ENCODE measurements at regions not wholly inside any gene's neighbourhood (a gene's known extent, or its start where the extent isn't known, plus 50 kb on each side); places are given as distances from the start of the nearest gene placed in this dataset.

- POLR2A ChIA-PET (ENCODE audit: low non-redundant PET), result no interaction called here
- CTCF ChIA-PET, result no interaction called here
- intact Hi-C loops (cut with micrococcal nuclease; ENCODE audit: unreplicated experiment), result no loop called here
- Histone ChIP-seq H3K4me1 (ENCODE audit: insufficient read depth, low read length, poor library complexity, severe bottlenecking) (no peaks in the 10 kb centered on the region), H3K36me3 (ENCODE audit: insufficient read depth, low read length, poor library complexity, severe bottlenecking) (no peaks in the 10 kb centered on the region), H3K9me3 (ENCODE audit: low read depth, low read length, poor library complexity, severe bottlenecking) (peaks cover 10% of the 10 kb centered on the region), H3K4me3 (ENCODE audit: low read depth, low read length, poor library complexity, severe bottlenecking) (no peak overlapping the region), H3K27me3 (replicated peaks; ENCODE audit: insufficient read depth, low read depth, low read length, poor library complexity) (no peaks in the 10 kb centered on the region), H3K27ac (ENCODE audit: low read depth, low read length, poor library complexity, severe bottlenecking) (no peak overlapping the region)
- DNase-seq (ENCODE audit: low spot score), result no peak
- BruUV-seq (replicated peaks), result no TSS peak
- no peak for TF ChIP-seq CTCF (conservative IDR thresholded peaks at IDR 0.05; ENCODE audit: low read depth, low read length)
- TF ChIP-seq EZH2 (IDR thresholded peaks at IDR 0.05; ENCODE audit: borderline replicate concordance, low read depth, low read length, poor library complexity, severe bottlenecking), result no peak
Measured at GRCh38 chrX:124203311-124203710, 129.1 kb upstream of the TEX13D start.

DNA sequence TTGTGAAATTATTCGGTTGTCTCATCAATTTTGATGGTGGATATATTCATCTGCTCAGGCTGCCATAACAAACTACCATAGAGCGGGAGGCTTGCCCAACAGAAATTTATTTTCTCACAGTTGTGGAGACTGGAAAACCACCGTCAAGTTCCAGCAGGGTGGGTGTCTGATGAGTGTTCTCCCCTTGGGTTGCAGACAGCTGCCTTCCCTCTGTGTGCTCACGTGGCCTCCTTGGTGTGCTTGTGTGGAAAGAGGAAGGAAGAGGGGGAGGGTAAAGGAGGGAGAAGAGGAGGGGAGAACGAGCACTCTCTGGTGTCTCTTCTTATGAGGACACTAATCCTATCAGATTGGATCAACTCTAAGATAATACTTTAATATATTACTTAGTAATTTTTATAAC, 123.8 kb upstream of the TEX13D start:
- ChIA-PET CTCF (no interaction called here), POLR2A (ENCODE audit: low non-redundant PET) (no interaction called here)
- H3K36me3 ChIP-seq (ENCODE audit: insufficient read depth, low read length, poor library complexity, severe bottlenecking), result no peaks in the 10 kb centered on the region
- BruUV-seq (replicated peaks), result no TSS peak
- peaks cover 20% of the 10 kb centered on the region for H3K4me1 ChIP-seq (ENCODE audit: insufficient read depth, low read length, poor library complexity, severe bottlenecking)
- H3K9me3 ChIP-seq (ENCODE audit: low read depth, low read length, poor library complexity, severe bottlenecking), result no peaks in the 10 kb centered on the region
- intact Hi-C loops (cut with micrococcal nuclease; ENCODE audit: unreplicated experiment), result no loop called here
- H3K4me3 ChIP-seq (ENCODE audit: low read depth, low read length, poor library complexity, severe bottlenecking), result no peak overlapping the region
- peak; percentile 79 for DNase-seq (ENCODE audit: low spot score)
- no peak for TF ChIP-seq EZH2 (IDR thresholded peaks at IDR 0.05; ENCODE audit: borderline replicate concordance, low read depth, low read length, poor library complexity, severe bottlenecking)
- no peak for TF ChIP-seq CTCF (conservative IDR thresholded peaks at IDR 0.05; ENCODE audit: low read depth, low read length)
- peak overlapping the region; percentile 29 for H3K27ac ChIP-seq (ENCODE audit: low read depth, low read length, poor library complexity, severe bottlenecking)
- no peaks in the 10 kb centered on the region for H3K27me3 ChIP-seq (replicated peaks; ENCODE audit: insufficient read depth, low read depth, low read length, poor library complexity)

DNA sequence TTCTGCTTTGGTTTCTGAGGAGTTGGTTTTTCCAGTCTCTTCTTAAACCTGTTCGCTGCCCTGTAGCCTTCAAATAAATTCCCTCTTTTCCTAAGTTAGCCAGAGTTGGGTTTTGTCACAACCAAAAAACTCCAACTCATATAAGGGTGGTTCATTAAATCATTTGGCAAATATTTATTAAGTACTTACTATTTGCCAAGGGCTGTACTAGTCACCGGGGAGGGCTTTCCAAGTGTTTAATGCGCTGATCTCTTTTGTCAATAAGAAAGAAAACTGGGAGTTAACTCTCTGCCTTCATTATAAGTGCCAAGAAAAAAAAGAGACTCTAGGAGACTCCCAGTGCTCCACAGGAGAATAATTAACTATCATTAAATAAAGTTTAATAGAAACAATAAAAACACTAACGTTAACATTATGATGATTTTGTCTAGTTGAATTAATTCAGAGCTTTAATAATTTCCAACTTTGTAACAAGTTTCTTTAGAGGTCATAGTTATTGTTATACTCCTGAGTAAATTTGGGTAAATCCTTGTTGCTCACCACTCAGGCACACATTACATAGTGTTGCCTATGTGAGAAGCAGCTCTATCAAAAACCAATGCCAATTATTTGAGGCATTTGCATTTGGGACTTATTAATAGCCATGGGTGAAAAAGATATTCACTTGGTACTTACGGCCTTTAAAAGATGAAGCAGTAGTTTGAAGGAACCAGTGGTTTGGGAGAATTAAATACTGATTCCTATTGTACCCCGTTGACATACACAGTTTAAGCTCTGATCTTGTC, 122.5 kb upstream of the TEX13D start:
- Histone ChIP-seq H3K4me3 (ENCODE audit: low read depth, low read length, poor library complexity, severe bottlenecking) (no peak overlapping the region), H3K27ac (ENCODE audit: low read depth, low read length, poor library complexity, severe bottlenecking) (peak overlapping the region; percentile 73), H3K27me3 (replicated peaks; ENCODE audit: insufficient read depth, low read depth, low read length, poor library complexity) (no peaks in the 10 kb centered on the region), H3K4me1 (ENCODE audit: insufficient read depth, low read length, poor library complexity, severe bottlenecking) (peaks cover 20% of the 10 kb centered on the region), H3K36me3 (ENCODE audit: insufficient read depth, low read length, poor library complexity, severe bottlenecking) (no peaks in the 10 kb centered on the region), H3K9me3 (ENCODE audit: low read depth, low read length, poor library complexity, severe bottlenecking) (no peaks in the 10 kb centered on the region)
- BruUV-seq (replicated peaks), result TSS peak; percentile 92
- intact Hi-C loops (cut with micrococcal nuclease; ENCODE audit: unreplicated experiment), result loop anchor here (5.0 to 10.0 kb wide), 2 partner anchors 167 to 985 kb away; no protein-coding TSS in a partner anchor
- ChIA-PET POLR2A (ENCODE audit: low non-redundant PET) (no interaction called here), CTCF (interaction anchor here (0.7 to 0.8 kb wide), 3 partner anchors 8 to 53 kb away, joined by 3 to 5 read pairs (median 3); no protein-coding TSS in a partner anchor)
- no peak for TF ChIP-seq CTCF (conservative IDR thresholded peaks at IDR 0.05; ENCODE audit: low read depth, low read length)
- TF ChIP-seq EZH2 (IDR thresholded peaks at IDR 0.05; ENCODE audit: borderline replicate concordance, low read depth, low read length, poor library complexity, severe bottlenecking), result no peak
- peak; percentile 13 for DNase-seq (ENCODE audit: low spot score)

All from A673 (cell line).